Lower leg skin (tissue), 4 donors: ENCODE measurements at regions not wholly inside any gene's neighbourhood (a gene's known extent, or its start where the extent isn't known, plus 50 kb on each side); places are given as distances from the start of the nearest gene placed in this dataset.

ENCODE experiments used
- DNase-seq, 2 donors: peaks; one replicate each; pipeline ENCODE4 v3.0.0-alpha.2; 2019; ENCODE audit warnings: low spot score in 2 of 2
- H3K4me3 ChIP-seq: fragments of 200-600 bp; sonication (generic); 2 replicates; pipeline ENCODE4 v1.5.1; 2017; ENCODE audit warnings: mild to moderate bottlenecking, low read depth; ENCODE audit not compliant: poor library complexity, severe bottlenecking
- POLR2A ChIP-seq, 2 donors: fragments of 450-650 bp; IDR thresholded peaks; one replicate each; pipeline ENCODE4 v1.6.1; 2016 to 2017; ENCODE audit warnings: antibody characterized with exemption in 2 of 2, mild to moderate bottlenecking in 1 of 2, moderate library complexity in 1 of 2
- WGBS, 2 donors: methylation state at CpG; one replicate each; pipeline ENCODE4 v1.1.5; 2018; 5-methylcytosine and 5-hydroxymethylcytosine counted together
- intact Hi-C: fragments of 100-400 bp; cut with DNase I; formaldehyde crosslinking; loops from one replicate; pipeline ENCODE4 v1.15.0; 2023; ENCODE audit warnings: low total_unique reads
- TF ChIP-seq, protein P1 (sequence below), 3 donors: fragments of 450-650 bp; IDR thresholded peaks; one replicate each; pipeline ENCODE4 v1.5.1; 2016; ENCODE audit warnings: antibody characterized with exemption in 3 of 3, mild to moderate bottlenecking in 3 of 3, moderate library complexity in 2 of 3

DNA sequence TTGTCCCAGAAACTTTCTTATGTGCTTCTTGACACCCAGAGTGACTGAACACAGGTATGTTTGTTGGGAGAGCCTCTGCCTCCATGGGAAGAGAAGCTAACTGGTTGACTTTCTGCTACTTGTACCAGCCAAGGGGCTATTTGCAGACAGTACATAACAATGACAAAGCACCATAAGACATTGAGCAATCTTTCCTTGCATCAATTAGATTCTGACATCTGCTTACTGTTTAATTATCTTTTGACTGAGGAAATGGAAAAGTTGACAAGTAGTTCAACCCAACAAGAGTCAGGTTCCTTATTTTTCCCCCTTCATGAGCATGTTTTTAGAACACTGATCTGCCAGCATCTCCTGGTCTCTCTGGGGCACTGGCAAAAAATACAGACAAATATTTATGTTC is 157.7 kb downstream of the RPLP1 start:
- DNase-seq: no peak
- H3K4me3 ChIP-seq: no peak overlapping the region
- TF ChIP-seq, protein P1, sequence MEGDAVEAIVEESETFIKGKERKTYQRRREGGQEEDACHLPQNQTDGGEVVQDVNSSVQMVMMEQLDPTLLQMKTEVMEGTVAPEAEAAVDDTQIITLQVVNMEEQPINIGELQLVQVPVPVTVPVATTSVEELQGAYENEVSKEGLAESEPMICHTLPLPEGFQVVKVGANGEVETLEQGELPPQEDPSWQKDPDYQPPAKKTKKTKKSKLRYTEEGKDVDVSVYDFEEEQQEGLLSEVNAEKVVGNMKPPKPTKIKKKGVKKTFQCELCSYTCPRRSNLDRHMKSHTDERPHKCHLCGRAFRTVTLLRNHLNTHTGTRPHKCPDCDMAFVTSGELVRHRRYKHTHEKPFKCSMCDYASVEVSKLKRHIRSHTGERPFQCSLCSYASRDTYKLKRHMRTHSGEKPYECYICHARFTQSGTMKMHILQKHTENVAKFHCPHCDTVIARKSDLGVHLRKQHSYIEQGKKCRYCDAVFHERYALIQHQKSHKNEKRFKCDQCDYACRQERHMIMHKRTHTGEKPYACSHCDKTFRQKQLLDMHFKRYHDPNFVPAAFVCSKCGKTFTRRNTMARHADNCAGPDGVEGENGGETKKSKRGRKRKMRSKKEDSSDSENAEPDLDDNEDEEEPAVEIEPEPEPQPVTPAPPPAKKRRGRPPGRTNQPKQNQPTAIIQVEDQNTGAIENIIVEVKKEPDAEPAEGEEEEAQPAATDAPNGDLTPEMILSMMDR (IDR thresholded peaks at IDR 0.05): no peak
- TF ChIP-seq POLR2A (IDR thresholded peaks at IDR 0.05): no peak
- intact Hi-C loops: no loop called here

DNA sequence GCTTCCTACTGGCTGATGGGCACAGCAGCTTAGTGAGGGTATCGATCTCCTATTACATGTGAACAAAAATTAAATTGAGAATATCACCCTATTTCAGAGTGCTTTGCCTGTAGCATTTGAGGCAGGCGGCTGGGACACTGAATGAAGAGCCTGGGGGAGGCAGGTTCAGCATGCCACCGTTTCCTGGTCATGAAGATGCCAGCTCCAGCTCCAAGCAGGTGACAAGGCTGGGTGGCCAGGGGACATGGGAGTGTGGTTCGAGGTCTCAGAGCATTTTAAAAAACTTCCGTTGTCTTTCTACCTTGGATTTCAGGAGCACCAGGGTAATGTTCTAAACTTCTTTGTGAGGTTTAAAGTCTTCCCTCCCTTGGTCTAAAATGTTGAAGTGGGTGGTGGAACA is 158.2 kb downstream of the RPLP1 start:
- intact Hi-C loops: no loop called here
- H3K4me3 ChIP-seq: no peak overlapping the region
- 87 to 94% methylated on average over 5 of the region's 5 CpGs for WGBS, 2 donors
- TF ChIP-seq POLR2A (IDR thresholded peaks at IDR 0.05): no peak
- TF ChIP-seq, protein P1 (IDR thresholded peaks at IDR 0.05): no peak
- peak in 1 of 2 donors; percentile 56 for DNase-seq

DNA sequence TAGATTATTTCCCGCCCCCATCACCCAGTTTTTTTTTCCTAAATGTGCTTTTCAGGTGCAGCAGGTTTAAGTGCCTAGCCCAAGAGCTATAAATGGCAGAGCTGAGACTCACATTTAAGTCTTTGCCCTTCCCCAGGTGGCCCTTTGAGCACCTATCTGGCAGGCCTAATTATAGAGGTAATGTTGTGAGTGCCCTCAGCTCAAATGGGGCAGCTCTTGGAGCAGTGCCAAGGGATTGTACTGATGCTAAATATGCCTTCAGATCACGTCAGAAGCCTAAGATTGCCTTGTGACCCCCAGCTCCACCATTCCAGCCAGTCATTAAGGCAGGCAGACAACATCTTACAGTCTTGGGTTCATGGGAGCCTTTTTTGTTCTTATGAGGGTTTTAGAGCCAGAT is 159.5 kb downstream of the RPLP1 start:
- WGBS, 2 donors: 84 to 95% methylated on average over 2 of the region's 2 CpGs
- peak in 1 of 2 donors; percentile 73 for DNase-seq
- H3K4me3 ChIP-seq: no peak overlapping the region
- no peak for TF ChIP-seq POLR2A (IDR thresholded peaks at IDR 0.05)
- TF ChIP-seq, protein P1 (IDR thresholded peaks at IDR 0.05): no peak
- intact Hi-C loops: no loop called here

DNA sequence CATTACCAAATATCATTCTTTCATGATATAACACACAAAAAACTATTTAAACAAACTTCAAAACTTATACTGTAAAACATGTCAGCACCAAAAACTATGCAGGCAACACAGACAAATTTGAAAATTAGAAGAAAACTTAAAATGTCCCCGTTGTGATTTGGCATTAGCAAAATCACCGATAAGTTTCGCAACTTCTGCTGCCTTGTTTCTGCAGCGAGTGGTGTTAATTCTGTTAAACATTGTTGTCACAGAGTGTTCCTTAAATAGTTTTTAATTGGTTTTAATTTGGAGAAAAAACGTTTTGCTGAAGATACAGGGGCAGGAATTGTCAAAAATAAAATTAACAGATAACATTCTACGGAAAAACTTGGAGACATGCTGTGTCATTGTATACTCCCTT is 160.6 kb downstream of the RPLP1 start:
- no peak for TF ChIP-seq POLR2A (IDR thresholded peaks at IDR 0.05)
- TF ChIP-seq, protein P1 (IDR thresholded peaks at IDR 0.05): no peak
- WGBS, 2 donors: 73 to 75% methylated on average over 6 of the region's 6 CpGs
- no peak for DNase-seq
- intact Hi-C loops: no loop called here
- no peak overlapping the region for H3K4me3 ChIP-seq

DNA sequence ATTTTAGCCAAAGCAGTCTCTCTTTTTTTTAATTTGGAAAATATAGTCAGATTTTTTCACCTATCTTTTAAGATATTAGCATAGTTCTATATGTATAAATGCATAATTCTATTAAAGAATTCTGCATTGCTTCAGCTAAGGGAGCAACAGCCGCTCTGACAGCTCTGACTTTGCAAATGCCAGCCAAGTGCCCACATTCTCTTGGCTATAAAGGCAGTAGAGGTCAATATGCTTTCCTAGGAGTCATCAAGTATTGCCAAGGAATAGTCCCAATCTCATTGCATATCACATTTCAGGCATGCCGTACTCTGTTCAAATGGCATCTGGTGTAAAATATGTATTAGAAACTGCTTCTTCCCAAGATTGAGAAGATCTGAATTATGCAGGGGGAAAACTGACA is 161.4 kb downstream of the RPLP1 start:
- WGBS, 2 donors: 95 to 97% methylated on average over 2 of the region's 2 CpGs
- TF ChIP-seq, protein P1 (IDR thresholded peaks at IDR 0.05): no peak
- no peak for TF ChIP-seq POLR2A (IDR thresholded peaks at IDR 0.05)
- no peak for DNase-seq
- H3K4me3 ChIP-seq: no peak overlapping the region
- intact Hi-C loops: no loop called here

DNA sequence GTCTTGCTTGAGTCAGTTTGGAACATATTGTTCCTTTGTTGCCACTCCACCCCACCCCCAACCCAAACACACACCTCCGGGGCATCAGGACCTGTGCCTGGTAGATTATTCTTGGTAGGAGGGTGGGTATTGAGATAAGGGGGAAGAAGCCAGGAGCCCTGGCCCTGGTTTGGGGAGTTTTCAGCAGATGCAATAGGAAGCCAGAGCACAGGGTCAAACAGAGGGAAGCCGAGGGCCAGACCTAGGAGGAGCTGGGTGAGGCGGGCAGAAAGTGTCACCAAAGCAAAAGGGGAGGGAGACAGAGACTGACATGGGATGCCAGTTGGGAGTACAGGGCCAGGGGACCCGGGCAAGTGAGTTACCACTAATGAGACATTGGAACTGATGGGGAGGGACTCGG is 163.1 kb downstream of the RPLP1 start:
- peak in 1 of 2 donors; percentile 57 for DNase-seq
- TF ChIP-seq POLR2A (IDR thresholded peaks at IDR 0.05): no peak
- TF ChIP-seq, protein P1 (IDR thresholded peaks at IDR 0.05): no peak
- no peak overlapping the region for H3K4me3 ChIP-seq
- 92% methylated on average over 5 of the region's 5 CpGs for WGBS, 2 donors
- intact Hi-C loops: no loop called here
